GM18505 (cell line): ENCODE measurements at regions not wholly inside any gene's neighbourhood (a gene's known extent, or its start where the extent isn't known, plus 50 kb on each side); places are given as distances from the start of the nearest gene placed in this dataset.

ENCODE experiments used
- ATAC-seq: cut with Tn5 transposase; IDR thresholded peaks from one replicate; pipeline ENCODE4 v1.9.1; 2021; ENCODE audit not compliant: unreplicated experiment
- POLR2A ChIP-seq: IDR thresholded peaks from 4 replicates; pipeline ENCODE4 v1.6.1; 2011; ENCODE audit warnings: borderline replicate concordance; ENCODE audit not compliant: insufficient read depth, insufficient read length; ENCODE audit errors: extremely low read depth

DNA sequence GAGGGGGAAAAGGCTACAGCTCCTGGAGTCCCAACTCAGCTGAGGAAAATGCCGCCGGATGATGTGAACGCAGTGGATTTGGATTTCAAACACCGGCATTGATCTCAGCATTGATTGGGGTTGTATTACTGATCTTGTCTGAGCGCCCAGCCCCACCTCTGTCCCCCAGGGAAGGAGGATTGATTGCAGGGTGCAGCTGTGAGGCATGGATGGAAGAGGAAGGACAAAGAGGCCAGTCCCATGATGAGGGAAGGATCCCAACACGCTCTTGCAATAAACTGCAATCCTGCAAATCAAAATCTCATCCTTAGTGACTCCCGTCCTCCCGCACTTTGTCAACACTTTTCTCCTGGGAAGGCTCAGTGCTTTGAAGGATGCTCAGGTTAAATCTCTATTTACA is 242.3 kb upstream of the PROX1 start:
- ATAC-seq, result no peak

DNA sequence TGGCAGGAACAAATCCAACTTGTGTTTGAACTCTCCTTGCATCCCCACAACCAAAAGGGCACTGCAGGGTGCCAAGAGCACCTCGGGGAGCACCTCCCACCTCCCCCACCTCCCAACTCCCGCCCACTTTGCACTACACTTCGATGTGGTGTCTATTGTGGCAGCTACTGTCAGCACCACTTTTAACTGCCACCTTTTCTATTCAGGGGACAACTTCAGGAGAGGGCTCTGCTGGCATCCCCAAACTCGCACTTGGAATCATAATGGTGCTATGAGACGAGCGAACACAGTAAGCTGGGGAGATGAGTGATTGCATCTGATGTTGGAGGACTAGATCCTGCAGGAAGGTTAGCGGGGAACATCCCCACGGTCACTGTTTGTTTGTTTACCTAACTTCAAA is 238.2 kb upstream of the PROX1 start:
- no peak for ATAC-seq
- TF ChIP-seq POLR2A, result no peak

More for the DNA sequence above, 242.3 kb upstream of the PROX1 start:
- TF ChIP-seq POLR2A, result no peak

DNA sequence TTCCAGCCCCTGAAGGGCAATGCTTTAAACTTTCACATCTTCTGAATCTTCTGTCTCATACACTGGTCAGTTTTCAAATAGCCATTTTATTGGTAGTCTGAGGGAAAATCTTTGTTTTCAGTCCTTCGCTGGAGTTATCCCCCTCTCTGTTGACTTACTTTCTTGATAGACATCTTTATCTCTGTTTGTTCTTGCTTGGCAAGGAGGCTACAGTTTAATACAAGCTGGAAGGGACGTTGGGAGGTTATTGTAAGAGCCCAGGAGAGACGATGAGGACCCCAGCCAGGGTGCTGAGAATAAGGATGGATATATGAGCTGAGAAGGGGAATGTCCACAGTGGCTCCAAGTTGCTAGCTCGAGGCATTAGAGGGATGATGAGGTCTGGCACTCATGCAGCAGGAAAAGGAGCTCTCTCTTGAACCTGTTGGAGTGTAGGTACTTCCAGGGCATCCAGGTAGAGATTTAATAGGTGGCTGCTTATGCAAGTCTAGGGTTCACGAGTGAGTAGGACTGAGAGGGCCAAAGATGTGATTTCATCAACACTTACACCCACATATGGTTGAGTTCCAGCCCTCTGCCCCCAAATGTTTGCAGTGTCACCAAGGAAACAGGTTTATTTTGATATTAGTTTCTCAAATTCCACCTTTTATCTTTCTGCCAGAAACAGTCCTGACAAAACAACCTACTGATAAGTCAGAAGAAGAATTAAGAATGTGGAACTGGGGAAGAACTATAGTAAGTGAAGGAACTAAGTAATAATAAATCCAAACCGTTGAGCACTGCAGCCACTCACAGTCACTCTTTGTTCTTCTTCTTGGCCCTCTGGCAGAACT is 237.3 kb upstream of the PROX1 start:
- ATAC-seq, result no peak
- TF ChIP-seq POLR2A, result no peak

- no peak for TF ChIP-seq POLR2A
- ATAC-seq, result no peak
These were observed 236.7 kb upstream of the PROX1 start for GRCh38 chr1:213751064-213751397.

- no peak for TF ChIP-seq POLR2A
- no peak for ATAC-seq
These were observed 228.2 kb upstream of the PROX1 start for GRCh38 chr1:213759359-213760181.

DNA sequence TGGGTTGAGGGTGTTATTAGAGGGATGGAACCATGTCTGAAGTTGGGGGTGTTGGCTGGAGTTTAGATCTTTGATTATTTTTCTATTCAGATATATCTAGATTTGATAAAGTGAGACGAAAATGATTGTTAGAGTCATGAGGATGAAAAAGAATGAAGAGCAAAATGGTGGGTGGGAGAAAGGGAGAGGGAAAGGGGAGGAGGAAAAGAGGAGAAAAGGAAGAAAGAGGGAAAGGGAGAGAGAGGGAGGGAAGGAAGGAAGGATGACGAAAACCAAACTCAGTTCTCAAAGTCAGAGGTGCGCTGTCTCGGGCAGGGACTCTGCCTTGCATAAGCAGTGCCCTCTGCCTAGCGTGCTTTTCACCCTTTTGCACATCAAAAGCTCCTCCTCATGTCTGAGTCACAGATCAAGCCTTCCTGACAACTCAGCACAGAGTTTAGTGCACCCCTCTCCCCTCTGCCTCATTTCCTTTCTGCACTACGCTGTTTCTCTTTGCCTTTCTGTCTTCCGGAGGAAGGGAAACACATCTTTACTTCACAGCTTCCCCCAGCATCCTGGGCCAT is 225.8 kb upstream of the PROX1 start:
- ATAC-seq, result no peak
- no peak for TF ChIP-seq POLR2A

- no peak for TF ChIP-seq POLR2A
- ATAC-seq, result no peak
These were observed 220.1 kb upstream of the PROX1 start for GRCh38 chr1:213767683-213768082.

DNA sequence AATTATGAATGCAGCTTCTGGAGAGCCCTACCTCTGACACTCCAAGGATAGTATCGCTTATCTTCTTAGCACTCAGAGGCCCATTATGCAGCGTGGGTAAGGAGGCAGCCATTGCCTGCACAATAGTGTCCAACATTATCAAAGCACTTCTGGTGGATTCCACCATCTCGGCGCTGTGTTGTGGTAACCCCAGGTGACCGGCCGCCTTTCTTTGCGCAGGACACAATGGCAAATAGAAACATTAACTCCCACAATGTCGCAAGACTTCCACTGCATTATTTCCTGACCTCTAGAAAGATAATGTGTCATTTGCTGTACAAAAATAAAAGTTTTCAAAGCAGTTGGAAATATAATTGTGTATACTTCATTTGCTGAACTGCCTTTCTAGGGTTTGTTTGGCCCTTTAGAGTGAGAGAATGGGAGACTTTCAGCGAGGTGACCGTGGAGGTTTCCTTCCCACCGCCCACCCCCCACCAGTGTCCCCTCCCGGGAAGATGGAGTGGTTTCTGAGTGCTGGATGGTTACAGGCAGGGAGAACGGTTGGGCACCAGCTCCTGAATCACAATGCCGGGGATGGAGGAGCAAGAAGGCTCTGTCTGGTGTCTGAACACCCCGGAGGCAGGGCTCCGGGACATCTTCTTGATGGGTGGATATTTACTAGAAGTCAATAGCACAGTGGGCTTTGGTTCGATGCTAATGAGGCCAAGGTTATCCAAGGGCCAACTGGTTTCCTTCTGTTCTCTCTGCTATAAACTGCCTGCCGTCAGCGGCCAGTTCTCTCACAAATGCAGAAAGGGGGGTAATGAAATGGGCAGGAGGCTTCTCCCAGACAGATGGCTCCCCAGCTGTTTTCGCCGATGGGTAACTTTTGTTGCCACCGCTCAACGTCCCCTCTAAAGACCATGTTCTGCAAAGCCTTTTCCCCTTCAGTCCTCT is 215.4 kb upstream of the PROX1 start:
- no peak for TF ChIP-seq POLR2A
- ATAC-seq, result no peak

DNA sequence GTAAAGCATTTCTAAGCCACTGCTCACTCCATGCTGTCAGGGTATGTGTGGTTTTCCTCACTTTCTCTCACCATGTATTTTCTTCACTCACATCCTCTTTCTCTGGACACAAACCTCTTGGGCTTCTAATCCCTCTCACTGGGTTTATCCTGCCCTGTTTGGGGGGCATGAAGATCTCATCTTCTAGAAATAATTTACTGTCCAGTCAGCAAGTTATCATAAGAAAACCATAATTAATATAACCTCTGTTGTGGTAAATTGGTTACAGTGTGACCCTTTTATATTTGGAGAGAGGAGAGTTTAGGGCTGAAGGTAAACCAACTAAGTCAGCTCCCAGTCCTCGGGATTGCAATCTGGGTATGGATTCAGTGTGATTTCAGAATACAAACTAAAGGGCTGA is 213.8 kb upstream of the PROX1 start:
- ATAC-seq, result no peak
- no peak for TF ChIP-seq POLR2A

DNA sequence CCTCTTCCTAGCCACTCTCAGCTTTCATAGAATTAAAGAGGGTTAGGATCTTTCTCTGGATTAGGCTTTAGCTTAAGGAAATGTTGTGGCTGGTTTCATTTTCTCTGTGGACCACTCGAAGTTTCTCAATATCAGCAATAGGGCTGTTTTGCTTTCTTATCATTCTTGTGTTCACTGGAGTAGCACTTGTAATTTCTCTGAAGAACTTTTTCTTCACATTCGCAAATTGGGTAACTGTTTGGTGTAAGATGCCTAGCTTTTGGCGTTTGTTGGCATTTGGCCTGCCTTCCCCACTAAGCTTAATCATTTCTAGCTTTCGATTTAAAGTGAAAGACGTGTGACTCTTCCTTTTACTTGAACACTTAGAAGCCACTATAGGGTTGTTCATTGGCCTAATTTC is 210.8 kb upstream of the PROX1 start:
- no peak for TF ChIP-seq POLR2A
- ATAC-seq, result no peak

DNA sequence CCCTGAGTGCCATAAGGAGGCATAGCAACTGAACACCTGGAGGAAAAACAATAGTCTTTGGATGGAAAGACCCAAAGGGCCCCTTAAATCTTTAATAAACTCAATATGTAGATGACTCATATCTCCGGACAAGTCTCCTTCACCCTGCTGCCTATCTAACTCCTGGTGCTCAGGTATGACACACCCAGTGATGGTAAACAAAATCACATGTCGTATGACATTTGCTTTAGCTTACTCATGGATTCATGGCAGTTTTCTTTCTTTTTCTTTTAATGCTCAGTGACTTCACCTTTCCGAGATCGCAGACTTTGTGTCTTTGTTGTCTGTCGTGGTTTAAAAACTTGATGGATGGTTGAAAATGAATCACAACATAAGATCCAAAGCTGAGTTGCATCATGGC is 208.5 kb upstream of the PROX1 start:
- ATAC-seq, result no peak
- no peak for TF ChIP-seq POLR2A

GRCh38 chr1:213782941-213783672 is 204.7 kb upstream of the PROX1 start:
- TF ChIP-seq POLR2A, result no peak
- no peak for ATAC-seq
